Endothelial cell of umbilical vein (primary cell): ENCODE measurements at regions not wholly inside any gene's neighbourhood (a gene's known extent, or its start where the extent isn't known, plus 50 kb on each side); places are given as distances from the start of the nearest gene placed in this dataset.

ENCODE experiments used
- BruUV-seq: library from RNA; stranded (reverse); fragments of 400-500 nt; replicated peaks from 2 replicates; lab custom pipeline; 2021; lab: Mats Ljungman, UMichigan
- CTCF ChIA-PET: fragments of 300-600, 350-600 bp; sonication (Branson Sonifier 250); formaldehyde crosslinking; loops from one replicate; lab custom pipeline; 2021; ENCODE audit warnings: antibody characterized with exemption, inconsistent platforms; lab: Charles Lee
- POLR2A ChIA-PET: fragments of 300-600, 350-600 bp; sonication (Branson Sonifier 250); formaldehyde crosslinking; loops from one replicate; lab custom pipeline; 2021; ENCODE audit warnings: antibody characterized with exemption, inconsistent platforms; lab: Charles Lee
- DNase-seq: peaks from one replicate; pipeline ENCODE4 v3.0.0-alpha.2; 2011; ENCODE audit warnings: low read depth, low spot score
- FAIRE-seq: peaks from 2 replicates; lab custom pipeline; 2011; peaks lifted over from hg19 to GRCh38; lab: Jason Lieb, UNC
- H2AFZ ChIP-seq: 2 replicates; pipeline ENCODE4 v1.6.0; 2012; ENCODE audit warnings: low read depth, low read length, control low read depth, inconsistent platforms
- H3K27ac ChIP-seq: 2 replicates; pipeline ENCODE4 v1.5.1; 2011; ENCODE audit warnings: low read depth, mild to moderate bottlenecking, control low read depth, low read length, moderate library complexity; ENCODE audit not compliant: insufficient read depth
- H3K27me3 ChIP-seq, 2 experiments: 2 replicates each; pipeline versions ENCODE4 v1.6.0 to v1.6.1; 2011; ENCODE audit warnings: low read length in 2 of 2, mixed read lengths in 1 of 2; ENCODE audit not compliant: control insufficient read depth in 2 of 2, insufficient read depth in 2 of 2
- H3K36me3 ChIP-seq, 2 experiments: 2 replicates in 1 of 2; 3 replicates in 1 of 2; pipeline ENCODE4 v1.5.1; 2011; ENCODE audit warnings: low read length in 2 of 2, mild to moderate bottlenecking in 1 of 2, moderate library complexity in 1 of 2; ENCODE audit not compliant: control insufficient read depth in 2 of 2, insufficient read depth in 2 of 2; ENCODE audit errors: extremely low read depth in 1 of 2
- H3K4me1 ChIP-seq: 3 replicates; pipeline ENCODE4 v1.5.1; 2011; ENCODE audit warnings: mild to moderate bottlenecking, low read length; ENCODE audit not compliant: control insufficient read depth, insufficient read depth; ENCODE audit errors: extremely low read depth
- H3K4me2 ChIP-seq: 2 replicates; pipeline ENCODE4 v1.6.1; 2011; ENCODE audit warnings: low read length, control low read depth, mixed read lengths; ENCODE audit not compliant: insufficient read depth
- H3K4me3 ChIP-seq, 3 experiments: fragments of 200-600 bp in 1 of 3; sonication (generic), shearing (Covaris generic) in 1 of 3; replicated peaks in 1 of 3; 2 replicates each; pipeline ENCODE4 v1.5.1; 2011 to 2016; ENCODE audit warnings: control low read depth in 3 of 3, low read length in 3 of 3, mild to moderate bottlenecking in 2 of 3, inconsistent platforms in 1 of 3, low read depth in 1 of 3, moderate library complexity in 1 of 3; ENCODE audit not compliant: insufficient read depth in 1 of 3
- H3K79me2 ChIP-seq: 2 replicates; pipeline ENCODE4 v1.6.0; 2012; ENCODE audit warnings: low read length, inconsistent platforms; ENCODE audit not compliant: control insufficient read depth, insufficient read depth
- H3K9ac ChIP-seq: replicated peaks from 2 replicates; pipeline ENCODE3; 2011; ENCODE audit warnings: low read length, control low read depth; ENCODE audit not compliant: insufficient read depth; ENCODE audit errors: extremely low read depth
- H3K9me1 ChIP-seq: replicated peaks from 3 replicates; pipeline ENCODE4 v1.6.0; 2011; ENCODE audit warnings: mild to moderate bottlenecking, low read length; ENCODE audit not compliant: control insufficient read depth, insufficient read depth; ENCODE audit errors: extremely low read depth
- H3K9me3 ChIP-seq: replicated peaks from 2 replicates; pipeline ENCODE4 v1.5.1; 2012; ENCODE audit warnings: low read length, inconsistent platforms; ENCODE audit not compliant: control insufficient read depth, insufficient read depth
- H4K20me1 ChIP-seq: replicated peaks from 2 replicates; pipeline ENCODE3; 2011; ENCODE audit warnings: mild to moderate bottlenecking, low read length; ENCODE audit not compliant: control insufficient read depth, insufficient read depth; ENCODE audit errors: extremely low read depth
- CTCF ChIP-seq, 2 donors: IDR thresholded peaks; 1 replicate in 1 of 2; 2 replicates in 1 of 2; pipeline ENCODE4 v1.5.1; 2011; ENCODE audit warnings: low read length in 2 of 2, mild to moderate bottlenecking in 2 of 2, moderate library complexity in 2 of 2, control low read depth in 1 of 2, inconsistent platforms in 1 of 2, low read depth in 1 of 2; ENCODE audit not compliant: insufficient read depth in 1 of 2; ENCODE audit errors: extremely low read depth in 1 of 2
- EZH2 ChIP-seq: IDR thresholded peaks from 2 replicates; pipeline ENCODE4 v1.6.1; 2012; ENCODE audit warnings: borderline replicate concordance, low read depth, mild to moderate bottlenecking, moderate library complexity, low read length, inconsistent platforms; ENCODE audit not compliant: severe bottlenecking
- FOS ChIP-seq: IDR thresholded peaks from 2 replicates; pipeline ENCODE4 v1.6.1; 2011; ENCODE audit warnings: mild to moderate bottlenecking, low read length, moderate library complexity, borderline replicate concordance; ENCODE audit not compliant: insufficient read depth
- GATA2 ChIP-seq: IDR thresholded peaks from 2 replicates; pipeline ENCODE4 v1.7.0; 2011; ENCODE audit warnings: low read depth, mild to moderate bottlenecking, moderate library complexity, mixed read lengths, low read length; ENCODE audit not compliant: insufficient read length, insufficient read depth
- JUN ChIP-seq: IDR thresholded peaks from 2 replicates; pipeline ENCODE4 v1.6.1; 2011; ENCODE audit warnings: borderline replicate concordance, low read depth; ENCODE audit not compliant: insufficient read length, insufficient read depth
- POLR2A ChIP-seq: IDR thresholded peaks from 2 replicates; pipeline ENCODE4 v1.6.1; 2012; ENCODE audit warnings: low read depth, mild to moderate bottlenecking, control low read depth, low read length
- POLR2AphosphoS5 ChIP-seq: IDR thresholded peaks from 2 replicates; pipeline ENCODE4 v1.6.1; 2012; ENCODE audit warnings: low read depth, mild to moderate bottlenecking, control low read depth, low read length, moderate library complexity; ENCODE audit not compliant: insufficient read depth
- dilution Hi-C: fragments of 300-500 bp; cut with MboI; formaldehyde crosslinking; loops from one replicate; pipeline ENCODE4 v1.15.0; 2019; ENCODE audit warnings: low sequenced_read_pairs; ENCODE audit not compliant: extremely low pct_ligation_motif_present
- intact Hi-C: fragments of 100-400 bp; cut with micrococcal nuclease; formaldehyde crosslinking; loops from one replicate; pipeline ENCODE4 v1.10.0; 2022

- ChIA-PET CTCF (no interaction called here), POLR2A (no interaction called here)
- no peak for TF ChIP-seq JUN
- DNase-seq (no peak), FAIRE-seq (no peak)
- no TSS peak for BruUV-seq
- no peaks in the 10 kb centered on the region for H3K9me3 ChIP-seq
- no peaks in the 10 kb centered on the region for H3K4me1 ChIP-seq
- H3K4me3 ChIP-seq: no peak overlapping the region
- intact Hi-C loops: no loop called here
- no peaks in the 10 kb centered on the region for H3K79me2 ChIP-seq
- no peaks in the 10 kb centered on the region for H3K36me3 ChIP-seq
- no peak overlapping the region for H3K4me2 ChIP-seq
- dilution Hi-C loops: no loop called here
- no peaks in the 10 kb centered on the region for H3K27me3 ChIP-seq
- no peaks in the 10 kb centered on the region for H4K20me1 ChIP-seq
- no peak overlapping the region for H3K9ac ChIP-seq
- H3K9me1 ChIP-seq: no peaks in the 10 kb centered on the region
- no peak overlapping the region for H2AFZ ChIP-seq
- H3K27ac ChIP-seq: no peak overlapping the region
Measured at GRCh38 chr21:29454179-29454578, 155.5 kb downstream of the BACH1 start.

- Histone ChIP-seq H3K27ac (no peak overlapping the region), H3K36me3 (no peaks in the 10 kb centered on the region), H3K79me2 (no peaks in the 10 kb centered on the region), H3K27me3 (no peaks in the 10 kb centered on the region), H3K4me1 (no peaks in the 10 kb centered on the region), H3K4me2 (no peak overlapping the region), H3K9me3 (no peaks in the 10 kb centered on the region), H2AFZ (no peak overlapping the region), H3K9ac (no peak overlapping the region), H3K9me1 (no peaks in the 10 kb centered on the region), H3K4me3 (no peak overlapping the region), H4K20me1 (no peaks in the 10 kb centered on the region)
- intact Hi-C loops: no loop called here
- dilution Hi-C loops: no loop called here
- no peak for FAIRE-seq
- BruUV-seq: no TSS peak
- ChIA-PET CTCF (no interaction called here), POLR2A (no interaction called here)
- TF ChIP-seq POLR2A (no peak), GATA2 (no peak), EZH2 (no peak), CTCF (IDR thresholded peaks at IDR 0.05; ENCODE audit: extremely low read depth in 1 of 2, insufficient read depth in 1 of 2, low read depth in 1 of 2, low read length in 2 of 2) (no peak), POLR2AphosphoS5 (no peak), FOS (no peak)
- DNase-seq: no peak
Measured at GRCh38 chr21:29462479-29462878, 163.8 kb downstream of the BACH1 start.
